Kidney (tissue), 13 donors: ENCODE measurements at regions not wholly inside any gene's neighbourhood (a gene's known extent, or its start where the extent isn't known, plus 50 kb on each side); places are given as distances from the start of the nearest gene placed in this dataset.

Source experiments
- DNase-seq, 5 donors: peaks; one replicate each; pipeline ENCODE4 v3.0.0-alpha.2; 2013 to 2020
- FAIRE-seq: peaks from 2 replicates; lab custom pipeline; 2012; peaks lifted over from hg19 to GRCh38; lab: Jason Lieb, UNC
- H3K27ac ChIP-seq, 2 donors: one replicate each; pipeline ENCODE4 v1.7.0; 2013; ENCODE audit warnings: low read depth in 2 of 2, low read length in 2 of 2, inconsistent platforms in 1 of 2
- H3K27me3 ChIP-seq: one replicate; pipeline ENCODE4 v1.7.1; 2013; ENCODE audit warnings: low read length, inconsistent platforms; ENCODE audit not compliant: control insufficient read depth, insufficient read depth
- H3K36me3 ChIP-seq, 3 donors: one replicate each; pipeline versions ENCODE4 v1.7.0 to v1.7.1; 2013; ENCODE audit warnings: low read length in 3 of 3, control low read depth in 1 of 3, inconsistent platforms in 1 of 3; ENCODE audit not compliant: insufficient read depth in 3 of 3, control insufficient read depth in 2 of 3
- H3K4me1 ChIP-seq, 3 donors: one replicate each; pipeline versions ENCODE4 v1.7.0 to v1.7.1; 2013; ENCODE audit warnings: low read length in 3 of 3, inconsistent platforms in 1 of 3, low read depth in 1 of 3; ENCODE audit not compliant: control insufficient read depth in 2 of 3, insufficient read depth in 2 of 3
- H3K4me3 ChIP-seq, 3 donors: one replicate each; pipeline versions ENCODE4 v1.7.0 to v1.8.1; 2013; ENCODE audit warnings: low read length in 3 of 3, control low read depth in 1 of 3, inconsistent platforms in 1 of 3
- H3K9ac ChIP-seq, 3 donors: one replicate each; pipeline versions ENCODE4 v1.7.0 to v1.7.1; 2013; ENCODE audit warnings: low read length in 3 of 3, control low read depth in 1 of 3, inconsistent platforms in 1 of 3
- H3K9me3 ChIP-seq, 3 donors: one replicate each; pipeline versions ENCODE4 v1.7.0 to v1.7.1; 2013; ENCODE audit warnings: low read length in 3 of 3, control low read depth in 1 of 3, inconsistent platforms in 1 of 3; ENCODE audit not compliant: control insufficient read depth in 2 of 3, insufficient read depth in 1 of 3
- CTCF ChIP-seq: IDR thresholded peaks from 3 replicates; pipeline ENCODE4 v1.5.1; 2012; ENCODE audit warnings: mild to moderate bottlenecking, moderate library complexity, borderline replicate concordance; ENCODE audit not compliant: insufficient read depth; ENCODE audit errors: extremely low read depth
- intact Hi-C: fragments of 100-400 bp; cut with DNase I; formaldehyde crosslinking; loops from one replicate; pipeline ENCODE4 v1.11.1; 2022
- donor health status: control.
- donor health status: control.
- donor health status: control.
- donor health status: control.
- donor health status: control.
- donor health status: DM: yes; HTN: yes; CAD: no.
- donor health status: Normal renal cell carcinoma (clear cell type).

- peaks cover 0 to 2% (median 0%) of the 10 kb centered on the region in 3 donors for H3K4me1 ChIP-seq
- H3K4me3 ChIP-seq, result no peak overlapping the region
- H3K36me3 ChIP-seq, result no peaks in the 10 kb centered on the region
- intact Hi-C loops, result no loop called here
- no peak overlapping the region for H3K27ac ChIP-seq
- no peaks in the 10 kb centered on the region for H3K9me3 ChIP-seq
- no peak for TF ChIP-seq CTCF
- FAIRE-seq, result no peak
- no peaks in the 10 kb centered on the region for H3K27me3 ChIP-seq
- DNase-seq, result no peak
- H3K9ac ChIP-seq, result no peak overlapping the region
Measured at GRCh38 chr20:24787071-24787470, 162.0 kb upstream of the CST7 start.

- H3K27me3 ChIP-seq, result no peaks in the 10 kb centered on the region
- no peak for FAIRE-seq
- TF ChIP-seq CTCF, result no peak
- no peaks in the 10 kb centered on the region for H3K36me3 ChIP-seq
- H3K9me3 ChIP-seq, result no peaks in the 10 kb centered on the region
- H3K27ac ChIP-seq, result no peak overlapping the region
- intact Hi-C loops, result no loop called here
- DNase-seq, result no peak
- H3K4me1 ChIP-seq, result peaks cover 0 to 2% (median 0%) of the 10 kb centered on the region in 3 donors
- no peak overlapping the region for H3K9ac ChIP-seq
- no peak overlapping the region for H3K4me3 ChIP-seq
Measured at GRCh38 chr20:24787621-24788020, 161.4 kb upstream of the CST7 start.

DNA sequence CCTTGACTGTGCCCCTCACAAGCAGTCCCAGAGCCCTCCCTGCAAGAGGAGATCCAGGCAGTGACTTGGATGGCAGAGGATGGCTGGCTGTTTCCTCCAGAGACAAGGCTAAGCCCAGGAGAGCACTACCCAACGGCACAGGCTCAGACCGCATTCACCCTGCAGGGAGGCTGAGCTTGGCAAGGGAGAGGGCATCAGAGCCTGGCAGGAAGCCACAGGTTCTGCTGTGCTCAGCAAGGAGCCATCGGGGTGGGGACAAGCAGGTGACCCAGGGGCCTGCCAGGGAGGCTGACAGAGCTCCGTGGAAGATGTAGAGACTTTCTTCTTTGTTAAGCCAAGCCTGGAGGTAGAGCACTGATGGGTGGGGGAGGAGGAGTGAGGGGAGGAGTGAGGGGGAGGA is 159.2 kb upstream of the CST7 start:
- Histone ChIP-seq H3K9me3 (no peaks in the 10 kb centered on the region), H3K4me1 (peaks cover 0 to 2% (median 0%) of the 10 kb centered on the region in 3 donors), H3K9ac (no peak overlapping the region), H3K27ac (no peak overlapping the region), H3K27me3 (no peaks in the 10 kb centered on the region), H3K4me3 (no peak overlapping the region), H3K36me3 (no peaks in the 10 kb centered on the region)
- FAIRE-seq, result no peak
- intact Hi-C loops, result no loop called here
- no peak for TF ChIP-seq CTCF
- DNase-seq, result no peak

DNA sequence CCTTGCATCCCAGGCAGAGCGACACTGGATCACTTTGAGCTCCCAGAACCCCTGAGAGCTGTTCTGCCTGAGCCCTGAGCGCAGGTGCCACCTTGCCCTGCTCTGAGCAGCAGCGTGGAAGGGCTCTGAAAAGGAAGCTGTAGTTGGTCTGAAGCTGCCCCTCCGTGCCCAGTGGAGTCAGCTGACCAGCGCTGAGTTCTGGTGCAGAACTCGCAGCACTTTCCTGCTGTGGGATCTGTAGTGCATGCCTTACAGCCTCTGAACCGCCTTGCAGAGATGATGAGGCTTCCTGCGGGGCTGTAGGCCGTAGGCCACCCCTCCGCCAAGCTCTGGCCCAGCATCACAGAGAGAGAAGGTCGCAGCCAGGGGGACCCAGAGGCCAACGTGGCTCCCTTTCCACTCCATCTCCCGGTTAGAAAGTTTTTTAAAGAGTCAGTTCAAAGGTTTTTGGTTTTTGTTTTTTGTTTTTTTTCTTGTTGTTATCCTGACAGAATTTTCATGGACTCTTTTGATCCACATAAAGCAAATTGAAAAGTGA is 158.3 kb upstream of the CST7 start:
- intact Hi-C loops, result no loop called here
- no peak for FAIRE-seq
- Histone ChIP-seq H3K4me1 (no peaks in the 10 kb centered on the region), H3K9ac (no peak overlapping the region), H3K9me3 (no peaks in the 10 kb centered on the region), H3K27me3 (no peaks in the 10 kb centered on the region), H3K36me3 (no peaks in the 10 kb centered on the region), H3K4me3 (no peak overlapping the region), H3K27ac (no peak overlapping the region)
- no peak for TF ChIP-seq CTCF
- no peak for DNase-seq
